H1 (cell line): ENCODE measurements at regions not wholly inside any gene's neighbourhood (a gene's known extent, or its start where the extent isn't known, plus 50 kb on each side); places are given as distances from the start of the nearest gene placed in this dataset.

Experiments
- CHD1 ChIP-seq: IDR thresholded peaks from 2 replicates; pipeline ENCODE4 v1.6.1; 2012; ENCODE audit warnings: low read depth, low read length, improper control_type of control experiment
- CHD2 ChIP-seq: IDR thresholded peaks from 2 replicates; pipeline ENCODE4 v1.6.1; 2012; ENCODE audit warnings: low read length, improper control_type of control experiment
- HDAC2 ChIP-seq, 2 experiments: fragments of 300-600 bp in 1 of 2; sonication (generic) in 1 of 2; IDR thresholded peaks; 2 replicates each; pipeline ENCODE4 v1.6.1; 2011 to 2012; ENCODE audit warnings: low read depth in 2 of 2, low read length in 2 of 2, mild to moderate bottlenecking in 2 of 2, moderate library complexity in 2 of 2, borderline replicate concordance in 1 of 2, inconsistent platforms in 1 of 2
- TBP ChIP-seq: IDR thresholded peaks from 2 replicates; pipeline ENCODE4 v1.6.1; 2011; ENCODE audit warnings: low read depth, low read length, improper control_type of control experiment
- TCF12 ChIP-seq: IDR thresholded peaks from 2 replicates; pipeline ENCODE4 v1.6.1; 2011; ENCODE audit warnings: low read depth, mild to moderate bottlenecking, low read length
- TF ChIP-seq, protein P1 (sequence below): IDR thresholded peaks from 2 replicates; pipeline ENCODE4 v1.6.1; 2012; ENCODE audit warnings: low read length, inconsistent platforms

GRCh38 chr15:81072551-81072950 is 61.5 kb upstream of the CFAP161 start (continued):
- TF ChIP-seq, protein P1, sequence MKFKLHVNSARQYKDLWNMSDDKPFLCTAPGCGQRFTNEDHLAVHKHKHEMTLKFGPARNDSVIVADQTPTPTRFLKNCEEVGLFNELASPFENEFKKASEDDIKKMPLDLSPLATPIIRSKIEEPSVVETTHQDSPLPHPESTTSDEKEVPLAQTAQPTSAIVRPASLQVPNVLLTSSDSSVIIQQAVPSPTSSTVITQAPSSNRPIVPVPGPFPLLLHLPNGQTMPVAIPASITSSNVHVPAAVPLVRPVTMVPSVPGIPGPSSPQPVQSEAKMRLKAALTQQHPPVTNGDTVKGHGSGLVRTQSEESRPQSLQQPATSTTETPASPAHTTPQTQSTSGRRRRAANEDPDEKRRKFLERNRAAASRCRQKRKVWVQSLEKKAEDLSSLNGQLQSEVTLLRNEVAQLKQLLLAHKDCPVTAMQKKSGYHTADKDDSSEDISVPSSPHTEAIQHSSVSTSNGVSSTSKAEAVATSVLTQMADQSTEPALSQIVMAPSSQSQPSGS: no peak
- TF ChIP-seq CHD1: no peak
- TF ChIP-seq HDAC2 (IDR thresholded peaks at IDR 0.05; ENCODE audit: borderline replicate concordance in 1 of 2, low read depth in 2 of 2, low read length in 2 of 2): no peak
- TF ChIP-seq CHD2: no peak
- no peak for TF ChIP-seq TBP
- no peak for TF ChIP-seq TCF12
- TF ChIP-seq, all 59 proteins: peak for 0
